ENCODE measurements at regions not wholly inside any gene's neighbourhood (a gene's known extent, or its start where the extent isn't known, plus 50 kb on each side); places are given as distances from the start of the nearest gene placed in this dataset.

DNA sequence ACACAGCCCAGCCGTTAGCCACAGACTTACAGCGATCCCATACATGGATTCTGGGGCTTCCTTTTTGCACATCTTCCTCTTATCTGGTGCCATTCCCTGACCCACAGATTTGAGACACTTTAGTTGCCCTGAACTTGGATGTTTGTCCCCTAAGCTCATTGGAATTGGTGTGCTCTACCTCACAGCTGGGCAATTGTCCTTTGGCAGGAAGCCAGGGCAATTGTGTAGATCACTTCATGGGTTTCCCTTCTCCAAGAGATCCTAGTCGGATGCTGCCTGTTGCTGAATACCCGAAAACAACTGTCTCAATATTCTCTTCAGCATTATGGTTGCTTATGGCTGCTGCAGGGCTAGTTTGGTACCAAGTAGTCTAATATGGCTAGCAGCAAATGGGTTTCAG, 470.7 kb upstream of the MKI67 start:
- DNase-seq, result no peak

DNA sequence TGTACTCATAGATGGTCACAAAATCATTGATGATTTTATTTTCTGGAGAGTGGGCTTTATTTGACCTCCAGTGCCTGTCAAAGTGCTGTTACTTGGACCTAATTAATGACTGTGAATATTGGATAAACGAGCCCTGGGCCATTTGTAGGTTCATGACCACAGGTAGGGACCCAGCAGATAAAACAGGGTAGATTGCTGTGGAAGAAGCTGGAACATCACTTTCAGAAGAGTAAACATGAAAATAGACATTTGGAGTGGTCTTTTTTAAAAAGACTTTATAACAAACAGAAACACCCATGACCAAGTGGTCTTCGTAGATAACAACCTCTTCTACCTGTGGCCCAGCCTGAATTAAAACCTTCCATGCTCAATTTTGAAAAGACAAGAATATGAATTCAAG, 472.8 kb upstream of the MKI67 start:
- DNase-seq, result no peak

DNA sequence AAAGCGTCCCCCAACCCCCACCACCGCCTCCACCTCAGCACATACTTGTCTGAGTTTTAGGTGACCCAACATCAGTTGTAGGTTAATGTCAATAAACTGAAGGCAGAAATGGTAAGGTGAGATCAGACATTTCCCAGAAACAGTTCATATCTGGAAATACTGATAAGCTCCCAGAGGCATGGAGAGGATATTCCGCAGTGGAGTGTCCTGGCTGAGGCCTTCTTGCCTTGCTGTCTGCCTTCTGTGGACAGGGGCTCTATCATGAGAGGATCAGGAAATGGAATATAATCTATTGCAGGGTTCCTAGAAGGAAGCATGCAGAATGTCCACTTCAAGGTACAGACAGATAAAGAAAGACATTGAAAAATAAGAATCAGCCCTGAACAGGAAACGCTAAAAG, 473.3 kb upstream of the MKI67 start:
- no peak for DNase-seq

DNA sequence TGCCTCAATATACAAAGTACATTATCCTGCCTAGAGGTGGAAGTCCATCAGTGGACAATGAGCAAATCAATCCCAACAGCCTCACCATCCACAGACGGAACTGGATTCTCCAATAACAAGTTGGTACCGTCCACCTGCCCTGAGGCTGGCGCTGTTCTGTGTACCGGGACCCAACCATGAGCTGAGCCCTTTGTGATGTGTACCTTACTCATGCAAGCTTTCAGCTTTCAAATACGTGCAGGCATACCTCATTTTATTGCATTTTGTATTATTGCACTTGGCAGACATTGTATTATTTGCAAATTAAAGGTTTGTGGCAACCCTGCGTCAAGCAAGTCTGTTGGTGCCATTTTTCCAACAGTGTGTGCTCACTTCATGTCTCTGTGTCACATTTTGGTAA, 476.0 kb upstream of the MKI67 start:
- no peak for DNase-seq

DNA sequence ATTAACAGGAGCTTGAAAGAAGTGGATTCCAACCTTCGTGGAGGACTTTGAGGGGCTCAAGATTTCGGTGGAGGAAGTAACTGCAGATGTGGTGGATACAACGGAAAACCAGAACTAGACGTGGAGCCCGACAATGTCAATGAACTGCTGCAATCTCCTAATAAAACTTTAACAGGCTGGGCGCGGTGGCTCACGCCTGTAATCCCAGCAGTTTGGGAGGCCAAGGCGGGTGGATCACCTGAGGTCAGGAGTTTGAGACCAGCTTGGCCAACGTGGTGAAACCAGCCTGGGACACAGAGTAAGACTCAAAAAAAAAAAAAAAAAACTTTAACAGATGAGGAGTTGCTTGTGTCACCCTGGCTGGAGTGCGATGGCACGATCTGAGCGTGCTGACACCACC, 477.8 kb upstream of the MKI67 start:
- DNase-seq, result no peak

DNA sequence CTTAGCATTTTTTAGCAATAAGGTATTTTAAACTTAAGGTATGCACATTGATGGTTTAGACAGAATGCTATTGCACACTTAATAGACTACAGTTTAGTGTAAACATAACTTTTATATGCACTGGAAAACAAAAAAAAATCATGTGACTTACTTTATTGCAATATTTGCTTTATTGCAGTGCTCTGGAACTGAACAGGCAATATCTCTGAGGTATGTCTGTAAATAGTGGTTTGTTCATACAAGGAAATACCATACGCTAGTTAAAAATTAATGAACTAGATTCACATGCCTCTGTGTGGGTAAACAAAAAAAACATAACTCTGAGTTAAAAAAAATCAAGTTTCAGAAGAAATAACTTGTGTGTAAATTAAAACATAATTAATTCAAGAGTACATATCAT, 479.0 kb upstream of the MKI67 start:
- no peak for DNase-seq

DNA sequence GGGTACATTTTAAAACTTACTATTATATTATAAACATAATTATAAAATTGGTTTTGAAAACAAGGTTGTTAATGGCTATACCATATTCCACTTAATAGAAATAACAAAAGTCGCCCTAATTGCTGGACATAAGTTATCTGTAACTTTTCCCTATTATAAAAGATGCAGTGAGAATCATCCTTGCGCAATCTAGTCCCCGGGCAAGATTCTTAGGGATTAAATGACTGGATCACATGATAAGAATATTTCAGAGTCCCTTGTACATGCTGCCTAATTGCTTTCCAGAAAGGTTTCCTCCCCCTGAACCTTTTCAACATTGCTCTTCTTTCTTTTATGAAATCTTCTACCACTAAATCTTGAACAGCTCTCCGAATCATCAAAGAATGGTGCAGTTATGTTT, 479.8 kb upstream of the MKI67 start:
- DNase-seq, result no peak

DNA sequence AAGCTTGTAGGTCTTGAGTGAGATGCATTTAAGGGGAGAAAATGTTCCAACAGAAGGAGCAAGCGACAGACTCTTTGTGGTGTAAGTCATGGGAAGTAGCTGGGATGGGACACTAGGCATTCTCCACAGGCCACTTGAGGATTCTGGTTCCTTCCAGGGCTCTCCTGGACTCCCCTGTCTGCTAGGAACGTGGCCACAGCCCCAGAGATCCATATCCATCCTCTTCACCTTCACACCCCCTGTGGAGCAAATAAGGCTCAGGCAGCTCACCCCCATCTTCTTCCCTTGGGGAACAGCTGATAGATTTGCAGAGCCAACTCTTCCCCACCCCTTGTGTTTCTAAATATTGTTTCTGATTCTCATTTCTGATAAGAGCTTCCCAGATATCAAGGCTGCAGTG, 482.6 kb upstream of the MKI67 start:
- no peak for DNase-seq

DNA sequence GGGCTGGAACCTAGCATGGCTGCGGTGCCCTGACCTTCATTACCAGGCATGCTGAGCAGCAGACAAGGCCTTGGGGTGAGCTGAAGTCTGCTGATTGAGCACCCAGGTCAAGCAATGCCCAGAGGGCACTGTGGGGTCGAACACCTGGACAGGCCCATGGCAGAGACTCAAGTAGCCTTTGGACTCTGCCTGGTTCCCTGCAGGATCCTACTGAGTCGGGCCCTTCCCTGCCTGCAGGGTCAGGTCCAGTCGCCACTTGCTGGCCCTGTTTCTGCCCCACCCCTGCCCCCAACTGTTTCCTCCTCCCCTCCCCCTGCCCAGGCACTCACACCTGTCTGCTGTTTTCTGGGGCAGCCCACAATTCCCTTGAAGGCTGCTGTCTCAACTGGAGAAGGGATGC, 483.2 kb upstream of the MKI67 start:
- no peak for DNase-seq

DNA sequence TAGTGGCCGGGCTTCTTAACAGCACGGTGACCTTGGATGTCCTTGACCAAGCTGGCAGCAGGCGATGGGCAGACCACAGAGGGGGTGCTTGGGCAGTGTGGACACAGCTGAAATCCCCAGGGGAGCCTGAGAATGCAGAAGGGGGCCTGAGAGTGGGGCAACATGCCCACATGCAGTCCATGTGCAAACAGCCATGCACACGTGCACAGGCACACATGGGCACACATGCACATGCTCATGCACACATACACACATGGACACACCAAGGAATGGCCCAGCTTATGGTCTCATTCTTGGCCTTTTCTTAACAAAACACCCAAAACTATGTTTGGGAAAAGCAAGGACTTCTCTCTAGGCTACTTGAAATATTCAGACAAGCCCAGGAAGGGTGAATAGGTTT, 483.9 kb upstream of the MKI67 start:
- DNase-seq, result no peak

DNA sequence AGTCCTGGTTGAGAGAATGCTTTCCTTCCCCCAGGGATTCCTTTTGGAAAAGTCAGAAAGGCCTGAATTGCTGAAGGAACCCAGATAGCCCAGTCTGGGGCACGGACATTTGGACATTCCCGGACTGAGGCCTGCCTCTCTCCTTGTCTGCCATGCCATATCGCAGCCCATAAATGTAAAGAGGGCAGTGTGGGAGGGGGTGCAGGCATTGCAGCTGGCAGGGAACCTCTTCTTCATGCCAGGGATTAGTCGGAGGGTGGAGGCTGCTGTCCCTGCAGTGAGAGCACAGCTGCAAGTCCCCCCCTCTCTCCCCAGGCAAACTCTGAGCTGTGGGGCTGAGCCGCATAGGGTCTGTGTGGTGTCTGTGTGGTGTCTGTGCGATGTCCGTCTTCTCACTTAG, 486.0 kb upstream of the MKI67 start:
- DNase-seq, result no peak

DNA sequence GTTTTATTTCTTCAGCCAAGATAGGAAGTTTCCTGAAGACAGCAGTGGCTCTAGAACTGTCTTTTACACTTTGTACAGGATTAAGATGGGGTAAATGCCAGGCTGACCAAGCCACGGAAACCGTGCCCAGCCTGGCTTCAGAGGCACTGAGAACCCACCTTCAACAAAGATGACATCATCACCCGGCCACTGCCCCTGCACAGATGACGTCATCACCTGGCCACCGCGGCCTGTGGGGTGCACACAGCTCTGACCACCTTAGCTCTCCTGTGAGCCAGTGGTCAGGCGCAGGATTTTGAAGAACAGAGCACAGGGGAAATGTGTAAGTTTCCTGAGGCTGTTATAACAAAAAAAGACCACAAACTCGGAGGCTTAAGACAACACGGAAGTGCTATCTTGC, 486.4 kb upstream of the MKI67 start:
- no peak for DNase-seq

DNA sequence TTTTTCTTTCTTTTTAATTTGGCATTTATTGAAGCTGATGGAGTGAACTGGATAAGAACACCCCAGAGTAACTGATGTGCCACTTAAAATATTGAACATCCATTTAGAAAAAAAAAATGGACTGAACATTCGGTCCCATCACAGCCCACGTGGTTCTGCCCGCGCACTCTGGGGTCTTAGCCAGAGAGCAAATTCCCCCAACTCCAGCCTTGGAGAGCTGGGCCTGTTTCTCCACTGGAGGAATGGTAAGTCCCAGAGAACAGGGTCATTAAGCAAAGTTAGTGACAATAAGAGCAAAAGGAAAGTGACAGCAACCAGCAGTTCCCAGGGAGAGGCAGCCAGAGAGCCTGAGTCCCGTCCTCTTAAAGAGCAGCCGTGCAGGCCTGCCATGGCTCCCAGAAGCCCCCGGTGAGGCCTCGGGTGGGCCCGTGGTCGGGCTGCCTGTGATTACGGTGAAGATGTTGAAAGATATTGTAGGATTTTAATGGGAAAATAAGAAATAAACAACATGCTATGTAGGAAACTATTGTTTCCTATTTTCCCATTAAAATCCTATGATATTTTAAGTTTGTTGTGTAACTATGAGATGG, 487.9 kb upstream of the MKI67 start:
- DNase-seq, result no peak

DNA sequence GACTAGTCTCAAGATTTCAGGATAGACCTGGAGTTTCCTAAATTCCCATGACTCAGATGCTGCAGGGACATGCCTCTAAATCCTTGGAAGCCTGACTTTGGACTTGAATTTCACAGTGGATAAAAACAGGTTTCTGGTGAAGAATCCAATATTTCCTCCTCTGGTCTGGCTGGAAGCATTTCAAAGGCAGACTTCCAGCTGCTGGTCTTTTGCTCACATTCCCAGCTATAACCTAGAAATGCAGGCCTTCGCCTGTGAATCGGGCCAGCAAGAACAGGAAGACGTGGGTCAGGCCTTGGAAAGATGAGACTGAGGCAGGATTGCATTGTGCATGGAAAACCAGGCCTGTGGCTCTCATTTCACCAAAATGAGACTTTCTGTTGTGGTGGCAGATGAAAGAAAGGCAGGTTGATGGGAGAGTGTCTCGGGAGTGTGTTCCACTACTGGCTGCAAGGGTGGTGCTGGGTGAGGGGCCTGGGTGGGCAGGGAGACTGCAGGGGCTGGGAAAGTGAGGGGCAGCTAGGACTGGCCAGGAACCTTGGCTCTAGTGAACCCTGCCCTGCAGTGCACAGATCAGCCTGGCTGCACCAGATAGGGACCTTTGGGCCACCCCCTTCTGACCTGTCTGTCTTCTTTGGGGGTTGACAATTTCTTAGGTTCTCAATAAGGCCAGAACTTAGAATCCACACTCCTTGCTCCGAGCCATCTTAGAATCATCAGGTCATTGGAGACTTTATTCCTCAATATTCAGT, 488.8 kb upstream of the MKI67 start:
- no peak for DNase-seq

DNA sequence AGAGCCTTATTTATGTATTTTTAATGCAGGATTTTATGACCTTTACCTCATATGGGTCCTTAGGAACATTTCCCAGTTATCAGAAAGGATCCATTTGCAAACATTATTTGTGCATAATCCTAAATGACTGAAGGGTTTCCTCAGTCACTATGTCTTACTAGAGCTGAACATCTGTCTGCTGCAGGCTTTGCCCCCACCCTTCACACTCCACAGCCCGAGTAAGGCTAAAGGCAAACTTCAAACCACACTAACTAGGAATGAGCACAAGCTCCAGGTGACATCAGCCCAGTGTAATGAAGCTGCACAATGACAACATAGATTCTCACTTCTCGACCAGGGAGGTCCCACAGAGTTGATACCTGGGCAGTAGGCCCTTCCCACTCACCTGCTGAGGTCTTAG, 491.3 kb upstream of the MKI67 start:
- no peak for DNase-seq

DNA sequence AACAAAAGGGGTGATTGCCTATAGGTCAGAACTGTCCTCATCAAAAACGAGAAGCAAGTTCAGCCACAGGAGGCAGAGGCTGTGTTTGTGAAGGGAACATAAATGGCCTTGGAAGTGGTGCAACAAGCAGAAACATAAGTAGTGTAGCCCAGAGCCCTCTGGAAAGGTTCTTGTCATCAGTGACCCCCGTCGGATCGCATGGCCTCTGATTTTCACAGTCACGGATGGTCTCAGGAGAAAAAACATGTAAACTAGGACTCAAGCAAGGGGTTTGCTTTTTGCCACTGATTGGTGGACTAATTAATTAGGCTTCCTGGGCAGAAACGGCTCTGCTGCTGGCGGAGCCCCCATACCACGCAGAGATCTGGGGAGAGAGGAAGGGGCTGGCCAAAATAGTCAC, 496.5 kb upstream of the MKI67 start:
- DNase-seq, result no peak

DNA sequence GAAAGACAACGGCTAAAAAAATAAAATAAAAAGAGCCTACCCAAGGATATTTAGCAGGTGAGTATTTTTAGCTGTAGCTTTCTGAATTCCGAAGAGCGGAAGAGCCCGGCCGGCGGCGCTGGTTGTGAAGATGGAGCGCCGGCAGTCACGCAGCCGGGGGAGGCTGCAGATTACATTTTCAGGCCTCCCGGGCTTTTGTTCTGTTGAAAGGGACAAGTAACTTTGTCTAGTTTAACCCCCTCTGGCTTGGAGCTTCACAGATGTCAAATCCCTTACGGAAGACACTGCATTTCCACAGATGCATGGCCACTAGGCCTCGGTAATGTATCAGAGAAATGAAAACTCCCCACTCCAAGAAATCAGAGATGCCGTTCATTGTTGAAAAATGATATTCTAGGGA, 497.6 kb upstream of the MKI67 start:
- DNase-seq, result no peak

DNA sequence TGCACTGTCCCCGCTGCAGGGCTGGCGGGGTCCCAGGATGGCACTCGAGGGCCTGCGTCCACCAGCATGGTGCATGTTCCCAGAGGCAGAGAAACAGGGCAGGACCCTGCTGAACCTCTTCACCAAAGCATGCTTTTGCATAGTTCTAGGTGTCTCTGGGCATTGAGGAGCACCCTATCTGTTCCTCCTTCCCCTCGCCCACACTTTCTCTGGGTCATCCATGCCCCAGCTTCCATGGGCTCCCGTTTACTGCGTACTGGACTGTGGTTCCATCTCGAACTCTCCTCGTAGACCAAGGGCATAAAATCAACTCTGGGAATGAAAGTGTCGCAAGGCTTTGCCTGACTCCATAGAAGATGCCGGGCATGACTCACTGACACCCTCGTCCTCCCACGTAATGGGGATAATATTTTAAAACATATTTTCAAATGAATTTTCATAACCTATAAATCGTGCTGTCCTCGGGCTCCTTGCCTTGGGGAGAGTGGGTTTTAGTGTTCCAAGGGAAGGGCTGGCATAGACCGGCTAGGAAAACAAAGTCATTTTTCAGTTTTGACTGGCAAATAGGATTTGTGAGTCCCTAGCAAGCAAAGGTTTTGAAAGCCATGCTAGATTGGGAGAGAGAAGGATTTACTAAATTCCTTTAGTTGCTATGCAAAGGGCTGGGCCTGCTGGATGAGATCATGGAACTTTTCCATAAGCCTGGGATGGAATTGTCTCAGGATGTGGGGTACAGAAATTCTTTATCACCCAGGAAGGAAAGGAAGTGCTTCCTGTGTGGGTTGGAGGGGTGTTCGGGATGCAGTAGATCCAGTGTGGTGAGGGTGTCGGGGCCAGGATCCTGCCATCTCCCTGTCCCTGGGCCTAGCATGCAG, 498.7 kb upstream of the MKI67 start:
- DNase-seq, result no peak

DNA sequence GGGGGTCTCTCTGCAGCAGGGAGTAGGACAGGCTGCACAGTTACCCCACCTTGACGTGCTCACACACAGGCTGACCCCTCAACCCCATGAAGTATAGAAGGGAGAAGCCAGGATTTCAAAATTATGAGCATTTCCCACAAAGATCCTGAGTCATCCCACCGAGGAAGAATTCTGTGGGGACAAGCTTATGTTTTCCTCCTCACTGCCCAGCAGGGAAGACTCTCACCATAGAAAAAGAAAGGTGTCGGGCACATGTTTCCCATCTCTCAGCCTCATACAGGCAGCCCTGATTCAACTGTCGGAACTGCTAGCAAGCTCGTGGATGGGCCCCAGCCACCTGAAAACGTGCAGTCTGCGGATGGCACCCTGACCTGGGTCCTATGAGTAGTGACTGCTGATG, 499.7 kb upstream of the MKI67 start:
- no peak for DNase-seq

DNA sequence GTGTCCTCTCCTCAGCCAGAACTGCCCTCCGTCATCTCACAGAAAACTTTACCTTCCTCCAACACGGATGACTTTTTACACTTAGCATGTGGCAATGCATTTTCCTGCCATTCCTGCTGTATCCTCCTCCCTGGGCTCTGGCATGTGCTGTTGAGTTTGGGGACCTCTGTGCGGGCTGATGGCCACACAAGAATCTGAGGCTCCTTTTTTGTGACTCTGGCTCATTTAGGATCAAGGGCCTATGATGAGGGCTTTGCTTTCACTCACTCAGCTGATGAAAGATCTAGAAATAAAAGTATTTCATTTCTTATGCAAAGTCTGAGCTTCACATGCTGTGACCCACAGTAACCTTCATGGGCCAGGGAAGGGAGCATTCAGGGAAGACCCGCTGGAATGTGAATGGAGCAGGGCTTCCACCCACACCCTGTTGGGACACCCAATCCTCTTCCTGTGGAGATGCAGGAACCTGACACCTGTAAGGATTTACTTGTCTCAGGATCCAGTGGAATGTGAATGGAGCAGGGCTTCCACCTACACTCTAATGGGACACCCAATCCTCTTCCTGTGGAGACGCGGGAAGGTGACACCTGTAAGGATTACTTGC, 500.3 kb upstream of the MKI67 start:
- no peak for DNase-seq

DNA sequence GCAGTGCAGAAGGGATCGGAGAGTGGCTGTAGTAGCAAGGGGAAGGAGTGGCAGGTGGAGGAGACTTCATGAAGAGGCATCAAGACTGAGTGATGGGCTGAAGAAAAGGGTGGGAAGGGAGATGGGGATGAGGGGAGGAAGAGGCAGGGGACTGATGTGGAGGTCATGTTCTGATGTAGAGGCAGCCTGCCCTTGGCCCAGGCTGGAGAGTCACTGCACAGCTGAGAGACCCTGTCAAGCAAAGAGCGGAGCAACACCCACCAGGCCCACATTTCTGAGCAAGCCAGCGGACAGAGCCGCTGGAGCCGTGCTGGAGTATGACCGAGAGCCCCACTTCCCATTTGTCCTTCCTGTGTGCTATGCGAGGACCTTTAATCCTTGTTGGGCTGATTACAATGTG, 501.6 kb upstream of the MKI67 start:
- DNase-seq, result no peak

DNA sequence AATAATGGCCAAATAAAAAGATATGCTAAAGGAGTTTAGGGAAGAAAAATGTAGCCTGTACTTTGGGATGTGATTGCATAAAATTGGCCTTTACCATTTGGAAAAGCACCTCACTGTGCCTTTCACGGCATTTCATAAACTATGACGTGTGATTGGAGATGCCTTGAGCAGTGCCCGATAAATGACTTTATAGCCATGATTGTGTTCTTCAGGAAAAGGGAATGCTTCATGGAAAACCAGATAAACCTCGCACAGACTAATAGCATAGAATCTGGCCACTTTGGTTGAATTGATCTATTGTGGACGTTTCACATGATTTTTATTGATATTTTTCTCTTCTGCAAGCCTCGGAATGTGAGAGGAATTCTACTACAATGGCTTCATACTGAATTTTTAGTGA, 502.0 kb upstream of the MKI67 start:
- DNase-seq, result no peak
